CD4-positive, alpha-beta T cell (primary cell): ENCODE measurements at regions not wholly inside any gene's neighbourhood (a gene's known extent, or its start where the extent isn't known, plus 50 kb on each side); places are given as distances from the start of the nearest gene placed in this dataset.

Experiments
- ATAC-seq: fragments of 200-7000 bp; cut with Tn5 transposase; one replicate; pipeline ENCODE4 v1.10.0; 2022; ENCODE audit warnings: mild to moderate bottlenecking; ENCODE audit not compliant: poor library complexity
- CTCF ChIA-PET: fragments of 350-600 bp; sonication (Branson Sonifier 250); formaldehyde crosslinking; loops from one replicate; lab custom pipeline; 2021; ENCODE audit warnings: antibody characterized with exemption, inconsistent platforms; lab: Charles Lee
- POLR2A ChIA-PET: fragments of 350-600 bp; sonication (Branson Sonifier 250); formaldehyde crosslinking; loops from one replicate; lab custom pipeline; 2021; ENCODE audit warnings: antibody characterized with exemption, inconsistent platforms; lab: Charles Lee
- DNase-seq, 14 experiments: peaks; one replicate each; pipeline ENCODE4 v3.0.0-alpha.2; 2013 to 2020; ENCODE audit warnings: mixed read lengths in 2 of 14
- H3K27ac ChIP-seq, 2 donors: one replicate each; pipeline versions ENCODE4 v1.5.1 to v1.7.0; 2013; ENCODE audit warnings: low read length in 2 of 2, low read depth in 1 of 2, mild to moderate bottlenecking in 1 of 2
- H3K27me3 ChIP-seq, 2 experiments: 1 replicate in 1 of 2; 2 replicates in 1 of 2; pipeline versions ENCODE4 v1.6.1 to v1.7.0; 2013; ENCODE audit warnings: low read length in 2 of 2, control low read depth in 1 of 2, mild to moderate bottlenecking in 1 of 2, moderate library complexity in 1 of 2; ENCODE audit not compliant: insufficient read depth in 2 of 2, control insufficient read depth in 1 of 2
- H3K36me3 ChIP-seq: one replicate; pipeline ENCODE4 v1.6.1; 2013; ENCODE audit warnings: low read length, control low read depth; ENCODE audit not compliant: insufficient read depth
- H3K4me1 ChIP-seq: one replicate; pipeline ENCODE4 v1.6.1; 2013; ENCODE audit warnings: low read length, control low read depth; ENCODE audit not compliant: insufficient read depth
- H3K4me3 ChIP-seq: one replicate; pipeline ENCODE4 v1.5.1; 2013; ENCODE audit warnings: mild to moderate bottlenecking, low read length, moderate library complexity
- H3K9me3 ChIP-seq, 2 experiments: 1 replicate in 1 of 2; 2 replicates in 1 of 2; pipeline versions ENCODE4 v1.6.1 to v1.7.0; 2013; ENCODE audit warnings: low read length in 2 of 2, mild to moderate bottlenecking in 2 of 2, control low read depth in 1 of 2, moderate library complexity in 1 of 2; ENCODE audit not compliant: control insufficient read depth in 1 of 2, insufficient read depth in 1 of 2
- H3K27ac Mint-ChIP-seq: one replicate; pipeline ENCODE4 v1.8.0; 2020; ENCODE audit warnings: mixed read lengths
- H3K27me3 Mint-ChIP-seq: one replicate; pipeline ENCODE4 v1.8.0; 2021; ENCODE audit warnings: mixed read lengths
- H3K36me3 Mint-ChIP-seq: one replicate; pipeline ENCODE4 v1.8.0; 2021; ENCODE audit warnings: low read depth, mixed read lengths
- H3K4me1 Mint-ChIP-seq: one replicate; pipeline ENCODE4 v1.8.0; 2021; ENCODE audit warnings: low read depth, mixed read lengths
- H3K4me3 Mint-ChIP-seq: one replicate; pipeline ENCODE4 v1.8.0; 2020; ENCODE audit warnings: mild to moderate bottlenecking, mixed read lengths
- H3K9me3 Mint-ChIP-seq: one replicate; pipeline ENCODE4 v1.8.0; 2020; ENCODE audit warnings: mixed read lengths
- intact Hi-C, 2 experiments: fragments of 100-400 bp; cut with DNase I in 1 of 2; cut with micrococcal nuclease in 1 of 2; formaldehyde crosslinking; loops; one replicate each; pipeline versions ENCODE4 v1.15.1 to v1.9.0; 2023 to 2025; cut with DNase I, micrococcal nuclease
- TF ChIP-seq, protein P1 (sequence below): fragments of 200-600 bp; IDR thresholded peaks from one replicate; pipeline ENCODE4 v1.8.0; 2022; ENCODE audit warnings: antibody characterized with exemption, mild to moderate bottlenecking

DNA sequence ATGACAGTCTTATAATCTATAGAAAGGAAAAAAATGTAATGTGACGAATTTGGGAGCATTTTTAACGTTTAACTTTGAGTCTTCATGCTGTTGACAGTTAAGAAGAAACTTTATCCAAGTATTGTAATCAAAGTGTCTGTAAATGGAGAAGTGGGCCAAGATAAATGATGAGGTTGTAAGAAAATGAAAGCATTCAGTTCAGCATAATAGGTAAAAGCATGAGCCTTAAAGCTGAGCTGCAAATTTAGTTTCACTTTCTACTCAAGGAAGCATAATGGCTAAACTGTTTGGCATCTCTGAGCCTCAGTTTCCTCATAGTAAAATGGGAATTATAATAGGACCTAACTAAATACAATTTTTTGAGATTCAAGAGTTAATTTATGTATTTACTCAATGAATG, 1554.8 kb downstream of the KCNT2 start:
- H3K4me3 ChIP-seq, result peak overlapping the region; percentile 17
- Mint-ChIP-seq H3K9me3 (no peaks in the 10 kb centered on the region), H3K27ac (no peak overlapping the region), H3K4me1 (no peaks in the 10 kb centered on the region), H3K4me3 (no peak overlapping the region), H3K27me3 (no peaks in the 10 kb centered on the region), H3K36me3 (no peaks in the 10 kb centered on the region)
- no peaks in the 10 kb centered on the region for H3K4me1 ChIP-seq
- no peaks in the 10 kb centered on the region for H3K27me3 ChIP-seq
- POLR2A ChIA-PET, result no interaction called here
- intact Hi-C loops, result no loop called here
- peak in 1 of 14 experiments; percentile 11 for DNase-seq
- H3K9me3 ChIP-seq, result peaks cover 0 to 11% of the 10 kb centered on the region in 2 experiments
- CTCF ChIA-PET, result no interaction called here
- TF ChIP-seq, protein P1, sequence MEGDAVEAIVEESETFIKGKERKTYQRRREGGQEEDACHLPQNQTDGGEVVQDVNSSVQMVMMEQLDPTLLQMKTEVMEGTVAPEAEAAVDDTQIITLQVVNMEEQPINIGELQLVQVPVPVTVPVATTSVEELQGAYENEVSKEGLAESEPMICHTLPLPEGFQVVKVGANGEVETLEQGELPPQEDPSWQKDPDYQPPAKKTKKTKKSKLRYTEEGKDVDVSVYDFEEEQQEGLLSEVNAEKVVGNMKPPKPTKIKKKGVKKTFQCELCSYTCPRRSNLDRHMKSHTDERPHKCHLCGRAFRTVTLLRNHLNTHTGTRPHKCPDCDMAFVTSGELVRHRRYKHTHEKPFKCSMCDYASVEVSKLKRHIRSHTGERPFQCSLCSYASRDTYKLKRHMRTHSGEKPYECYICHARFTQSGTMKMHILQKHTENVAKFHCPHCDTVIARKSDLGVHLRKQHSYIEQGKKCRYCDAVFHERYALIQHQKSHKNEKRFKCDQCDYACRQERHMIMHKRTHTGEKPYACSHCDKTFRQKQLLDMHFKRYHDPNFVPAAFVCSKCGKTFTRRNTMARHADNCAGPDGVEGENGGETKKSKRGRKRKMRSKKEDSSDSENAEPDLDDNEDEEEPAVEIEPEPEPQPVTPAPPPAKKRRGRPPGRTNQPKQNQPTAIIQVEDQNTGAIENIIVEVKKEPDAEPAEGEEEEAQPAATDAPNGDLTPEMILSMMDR, result no peak
- no peaks in the 10 kb centered on the region for H3K36me3 ChIP-seq
- no peak overlapping the region for H3K27ac ChIP-seq
- no peak for ATAC-seq

DNA sequence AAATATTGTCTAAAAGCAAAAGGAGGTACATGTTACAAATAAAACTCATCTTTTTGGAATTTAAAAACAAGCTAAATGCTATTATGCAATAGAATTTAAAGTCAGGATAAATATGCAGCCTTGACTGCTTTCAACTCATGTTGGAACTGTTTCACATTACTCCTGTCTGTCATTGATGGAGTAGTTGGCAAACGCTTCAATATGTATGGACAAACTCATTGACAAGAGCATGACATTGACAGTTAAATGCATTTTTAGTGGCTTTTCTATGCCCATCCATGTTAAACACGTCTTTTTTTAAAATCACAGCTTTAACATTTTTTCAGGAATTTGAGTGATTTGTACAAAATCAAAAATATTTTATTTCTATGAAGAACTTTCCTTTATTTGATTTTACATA, 1560.5 kb downstream of the KCNT2 start:
- intact Hi-C loops, result no loop called here
- Mint-ChIP-seq H3K9me3 (no peaks in the 10 kb centered on the region), H3K27ac (no peak overlapping the region)

DNA sequence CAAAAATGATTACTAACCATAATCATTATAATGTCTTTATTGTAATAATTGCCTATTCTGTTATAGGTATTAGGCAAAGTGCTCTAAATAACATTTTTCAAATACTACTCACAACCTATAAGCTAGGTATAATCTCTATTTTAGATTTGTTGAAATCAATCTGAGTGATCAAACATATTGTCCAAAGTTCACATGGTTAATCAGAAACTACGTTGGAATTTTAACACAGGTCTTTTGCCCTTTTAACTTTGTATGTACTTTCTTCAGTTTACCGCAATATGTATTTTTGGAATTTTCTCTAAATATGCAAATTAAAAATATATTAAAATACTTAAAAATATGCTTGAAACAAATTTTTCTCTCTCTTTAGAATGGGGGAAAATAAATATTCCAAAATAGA, 1563.2 kb downstream of the KCNT2 start:
- no peak for ATAC-seq
- DNase-seq, result no peak
- Mint-ChIP-seq H3K27ac (no peak overlapping the region), H3K4me1 (no peaks in the 10 kb centered on the region), H3K27me3 (no peaks in the 10 kb centered on the region), H3K36me3 (no peaks in the 10 kb centered on the region), H3K9me3 (no peaks in the 10 kb centered on the region), H3K4me3 (no peak overlapping the region)
- H3K9me3 ChIP-seq, result no peaks in the 10 kb centered on the region
- H3K36me3 ChIP-seq, result no peaks in the 10 kb centered on the region
- H3K27ac ChIP-seq, result no peak overlapping the region
- POLR2A ChIA-PET, result no interaction called here
- H3K4me1 ChIP-seq, result no peaks in the 10 kb centered on the region
- CTCF ChIA-PET, result no interaction called here
- H3K27me3 ChIP-seq, result no peaks in the 10 kb centered on the region
- intact Hi-C loops, result no loop called here
- no peak overlapping the region for H3K4me3 ChIP-seq
- TF ChIP-seq, protein P1, result no peak

More for the DNA sequence above, 1560.5 kb downstream of the KCNT2 start:
- Histone ChIP-seq H3K27ac (no peak overlapping the region), H3K4me1 (no peaks in the 10 kb centered on the region), H3K36me3 (no peaks in the 10 kb centered on the region), H3K4me3 (no peak overlapping the region), H3K27me3 (no peaks in the 10 kb centered on the region), H3K9me3 (no peaks in the 10 kb centered on the region)
- ChIA-PET CTCF (no interaction called here), POLR2A (no interaction called here)
- DNase-seq (no peak), ATAC-seq (no peak)
- no peaks in the 10 kb centered on the region for H3K27me3 Mint-ChIP-seq
- H3K36me3 Mint-ChIP-seq, result no peaks in the 10 kb centered on the region
- no peaks in the 10 kb centered on the region for H3K4me1 Mint-ChIP-seq
- no peak overlapping the region for H3K4me3 Mint-ChIP-seq
- TF ChIP-seq, protein P1, result no peak
